Uterus (tissue), 2 donors: ENCODE measurements at regions not wholly inside any gene's neighbourhood (a gene's known extent, or its start where the extent isn't known, plus 50 kb on each side); places are given as distances from the start of the nearest gene placed in this dataset.

ENCODE experiments used
- POLR2A ChIP-seq, 2 donors: fragments of 450-650 bp; IDR thresholded peaks; one replicate each; pipeline ENCODE4 v1.6.1; 2016; ENCODE audit warnings: antibody characterized with exemption in 2 of 2, mild to moderate bottlenecking in 1 of 2, moderate library complexity in 1 of 2
- TF ChIP-seq, protein P1 (sequence below), 4 experiments: fragments of 200-600 bp in 2 of 4; fragments of 450-650 bp in 2 of 4; sonication (generic) in 2 of 4; IDR thresholded peaks; one replicate each; pipeline ENCODE4 v1.5.1; 2016 to 2019; ENCODE audit warnings: antibody characterized with exemption in 4 of 4, mild to moderate bottlenecking in 2 of 4, moderate library complexity in 1 of 4

GRCh38 chr5:6889030-6889429 lies 175.8 kb downstream of the TENT4A start:
- TF ChIP-seq, protein P1, sequence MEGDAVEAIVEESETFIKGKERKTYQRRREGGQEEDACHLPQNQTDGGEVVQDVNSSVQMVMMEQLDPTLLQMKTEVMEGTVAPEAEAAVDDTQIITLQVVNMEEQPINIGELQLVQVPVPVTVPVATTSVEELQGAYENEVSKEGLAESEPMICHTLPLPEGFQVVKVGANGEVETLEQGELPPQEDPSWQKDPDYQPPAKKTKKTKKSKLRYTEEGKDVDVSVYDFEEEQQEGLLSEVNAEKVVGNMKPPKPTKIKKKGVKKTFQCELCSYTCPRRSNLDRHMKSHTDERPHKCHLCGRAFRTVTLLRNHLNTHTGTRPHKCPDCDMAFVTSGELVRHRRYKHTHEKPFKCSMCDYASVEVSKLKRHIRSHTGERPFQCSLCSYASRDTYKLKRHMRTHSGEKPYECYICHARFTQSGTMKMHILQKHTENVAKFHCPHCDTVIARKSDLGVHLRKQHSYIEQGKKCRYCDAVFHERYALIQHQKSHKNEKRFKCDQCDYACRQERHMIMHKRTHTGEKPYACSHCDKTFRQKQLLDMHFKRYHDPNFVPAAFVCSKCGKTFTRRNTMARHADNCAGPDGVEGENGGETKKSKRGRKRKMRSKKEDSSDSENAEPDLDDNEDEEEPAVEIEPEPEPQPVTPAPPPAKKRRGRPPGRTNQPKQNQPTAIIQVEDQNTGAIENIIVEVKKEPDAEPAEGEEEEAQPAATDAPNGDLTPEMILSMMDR (IDR thresholded peaks at IDR 0.05) = no peak
- TF ChIP-seq POLR2A (IDR thresholded peaks at IDR 0.05) = no peak
